Stimulated activated effector memory CD8-positive, alpha-beta T cell treated with anti-CD3 and anti-CD28 coated beads, Interleukin-12 subunit alpha, Interleukin-12 subunit beta, amount 100 ng/mL, for 72 hours (primary cell): ENCODE measurements at regions not wholly inside any gene's neighbourhood (a gene's known extent, or its start where the extent isn't known, plus 50 kb on each side); places are given as distances from the start of the nearest gene placed in this dataset.

Source experiments
- ATAC-seq: fragments of 150-1000 bp; cut with Tn5 transposase; 2 replicates; pipeline ENCODE4 v1.10.0; 2021
- DNase-seq, 2 donors: peaks; one replicate each; pipeline ENCODE4 v3.0.0; 2021 to 2022; ENCODE audit warnings: low spot score in 2 of 2
- H3K27ac Mint-ChIP-seq: one replicate; pipeline ENCODE4 v1.8.0; 2022; ENCODE audit warnings: mild to moderate bottlenecking, mixed read lengths
- H3K36me3 Mint-ChIP-seq: one replicate; pipeline ENCODE4 v1.8.0; 2022; ENCODE audit warnings: mild to moderate bottlenecking, mixed read lengths
- H3K4me1 Mint-ChIP-seq: one replicate; pipeline ENCODE4 v1.8.0; 2022; ENCODE audit warnings: mixed read lengths
- H3K4me3 Mint-ChIP-seq: one replicate; pipeline ENCODE4 v1.8.0; 2022; ENCODE audit warnings: mild to moderate bottlenecking, mixed read lengths
- H3K9me3 Mint-ChIP-seq: one replicate; pipeline ENCODE4 v1.8.0; 2022; ENCODE audit warnings: mixed read lengths

DNA sequence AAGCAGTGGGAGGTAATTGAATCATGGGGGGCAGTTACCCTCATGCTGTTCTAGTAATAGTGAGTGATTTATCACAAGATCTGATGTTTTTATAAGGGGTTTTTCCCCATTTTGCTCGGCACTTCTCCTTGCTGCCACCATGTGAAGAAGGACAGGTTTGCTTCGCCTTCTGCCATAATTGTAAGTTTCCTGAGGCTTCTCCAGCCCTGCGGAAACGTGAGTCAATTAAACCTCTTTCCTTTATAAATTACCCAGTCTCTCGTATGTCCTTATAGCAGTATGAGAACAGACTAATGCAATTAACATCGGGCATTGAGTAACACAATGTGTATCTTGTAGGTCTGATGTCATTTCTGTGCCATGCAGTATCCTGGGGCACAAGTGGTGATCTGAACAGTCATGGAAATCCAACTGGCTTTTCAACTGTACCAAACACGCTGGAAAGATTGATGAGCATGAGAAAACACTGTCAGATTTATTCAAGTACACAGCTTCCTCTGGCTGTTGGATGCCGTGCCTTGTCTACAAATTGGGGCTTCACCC is 208.6 kb upstream of the KIAA1217 start:
- Mint-ChIP-seq H3K36me3 (no peaks in the 10 kb centered on the region), H3K4me3 (no peak overlapping the region)

DNA sequence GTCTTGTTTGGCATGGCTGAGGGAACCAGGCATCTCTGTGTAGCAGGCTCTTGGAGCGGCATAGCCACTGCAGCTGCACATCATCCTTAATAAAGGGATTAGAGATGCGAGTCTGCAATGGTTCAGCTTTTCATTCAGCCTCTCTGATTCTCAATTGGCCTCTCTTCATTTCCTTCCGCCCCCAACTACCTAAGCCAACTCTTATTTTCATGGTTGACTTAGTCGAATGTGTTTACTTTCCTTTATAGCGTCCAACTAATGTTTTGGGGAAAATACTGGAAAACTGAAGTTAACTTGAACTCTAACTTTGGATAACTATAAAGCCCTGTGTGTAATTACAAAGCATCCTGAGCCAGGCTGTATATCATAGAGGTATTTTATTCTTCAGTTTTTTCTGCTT is 202.2 kb upstream of the KIAA1217 start:
- Mint-ChIP-seq H3K9me3 (peaks cover 4% of the 10 kb centered on the region), H3K27ac (no peak overlapping the region)

More for the DNA sequence above, 208.6 kb upstream of the KIAA1217 start:
- DNase-seq, result no peak
- Mint-ChIP-seq H3K9me3 (no peaks in the 10 kb centered on the region), H3K4me1 (no peaks in the 10 kb centered on the region), H3K27ac (no peak overlapping the region)
- ATAC-seq, result no peak

DNA sequence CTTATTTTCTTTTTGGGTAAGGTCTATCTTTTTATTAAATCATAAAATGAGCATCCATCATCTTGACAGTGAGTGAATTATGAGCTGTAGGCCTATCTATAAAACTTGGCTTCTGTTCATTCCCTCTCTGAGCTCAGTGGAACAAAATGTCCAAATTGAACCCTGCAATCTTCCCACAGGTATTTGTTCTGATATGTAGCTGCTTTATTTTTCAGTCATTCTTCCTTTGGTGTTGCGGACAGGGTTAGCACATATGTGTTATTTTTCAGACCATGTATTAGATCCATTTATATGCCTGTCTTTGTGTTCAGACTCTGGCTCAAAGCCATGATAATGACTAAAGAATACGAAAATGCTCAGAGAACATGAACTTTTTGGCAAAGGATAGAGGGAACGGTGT is 201.6 kb upstream of the KIAA1217 start:
- Mint-ChIP-seq H3K4me1 (no peaks in the 10 kb centered on the region), H3K4me3 (no peak overlapping the region), H3K36me3 (no peaks in the 10 kb centered on the region), H3K9me3 (peaks cover 4% of the 10 kb centered on the region), H3K27ac (no peak overlapping the region)
- ATAC-seq, result no peak
- no peak for DNase-seq

More for the DNA sequence above, 202.2 kb upstream of the KIAA1217 start:
- ATAC-seq (no peak), DNase-seq (no peak)
- no peak overlapping the region for H3K4me3 Mint-ChIP-seq
- no peaks in the 10 kb centered on the region for H3K36me3 Mint-ChIP-seq
- H3K4me1 Mint-ChIP-seq, result no peaks in the 10 kb centered on the region

DNA sequence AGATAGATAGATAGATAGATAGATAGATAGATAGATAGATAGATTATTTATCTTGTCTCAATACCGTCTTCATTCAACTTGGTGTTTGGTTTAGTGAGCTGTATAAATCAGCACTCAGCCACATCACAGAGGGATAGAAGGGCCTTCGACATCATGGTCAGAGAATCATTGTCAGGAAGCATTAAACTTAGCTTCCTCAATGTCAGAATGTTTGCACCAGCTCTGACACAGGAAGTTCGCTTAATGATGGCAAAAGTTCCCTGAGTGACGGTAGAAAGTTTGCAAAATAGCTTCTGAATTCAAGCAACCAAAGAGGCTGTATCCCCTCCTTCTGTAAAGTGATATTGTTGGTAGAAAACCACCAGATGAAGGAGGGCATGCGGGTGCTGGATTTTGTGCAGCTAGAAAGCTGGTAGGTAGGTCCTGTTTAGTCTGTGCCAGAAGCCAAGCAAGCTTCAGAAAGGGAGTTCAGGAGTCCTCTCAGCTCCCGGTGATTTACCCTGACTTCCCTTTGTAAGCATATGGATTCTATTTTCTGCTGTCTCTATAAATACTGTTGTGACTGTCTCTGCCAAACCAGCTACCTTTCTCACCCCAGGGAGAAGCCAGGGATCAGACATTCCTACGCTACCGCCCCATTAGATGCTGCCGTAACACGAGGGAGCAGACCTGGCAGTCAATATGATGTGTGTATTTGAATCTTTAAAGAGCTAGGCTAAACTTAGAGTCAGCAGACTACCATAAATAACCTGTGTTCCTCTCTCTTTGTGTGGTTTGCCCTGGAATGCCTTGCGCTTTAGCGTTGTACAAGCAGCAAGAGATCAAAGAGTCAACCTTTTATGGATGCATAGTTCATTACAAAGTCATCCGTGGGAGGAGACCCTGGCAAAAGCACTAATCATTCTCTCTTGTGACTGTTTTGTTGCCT is 200.5 kb upstream of the KIAA1217 start:
- no peak overlapping the region for H3K27ac Mint-ChIP-seq
- H3K4me1 Mint-ChIP-seq, result no peaks in the 10 kb centered on the region
- DNase-seq (no peak), ATAC-seq (no peak)
- H3K36me3 Mint-ChIP-seq, result no peaks in the 10 kb centered on the region
- H3K9me3 Mint-ChIP-seq, result peaks cover 4% of the 10 kb centered on the region
- H3K4me3 Mint-ChIP-seq, result no peak overlapping the region

DNA sequence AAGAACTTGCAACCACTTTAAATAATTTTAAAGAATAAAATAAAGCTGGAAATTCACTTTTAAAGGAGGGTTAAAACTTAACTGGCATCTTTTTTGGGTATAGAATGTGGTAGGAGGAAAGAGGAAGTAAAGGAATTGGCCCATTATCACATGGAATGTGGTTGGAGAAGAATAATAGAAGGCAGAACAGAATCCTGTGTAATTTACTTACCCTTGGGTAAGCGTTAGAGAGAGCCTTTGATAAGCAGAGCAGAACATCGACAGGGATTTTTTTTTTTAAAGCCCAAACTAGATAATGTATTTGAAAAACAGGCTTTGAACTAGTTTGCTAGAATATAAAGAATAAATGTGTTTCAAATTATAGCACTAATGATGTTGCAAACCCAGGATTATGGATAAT is 199.8 kb upstream of the KIAA1217 start:
- ATAC-seq, result no peak

DNA sequence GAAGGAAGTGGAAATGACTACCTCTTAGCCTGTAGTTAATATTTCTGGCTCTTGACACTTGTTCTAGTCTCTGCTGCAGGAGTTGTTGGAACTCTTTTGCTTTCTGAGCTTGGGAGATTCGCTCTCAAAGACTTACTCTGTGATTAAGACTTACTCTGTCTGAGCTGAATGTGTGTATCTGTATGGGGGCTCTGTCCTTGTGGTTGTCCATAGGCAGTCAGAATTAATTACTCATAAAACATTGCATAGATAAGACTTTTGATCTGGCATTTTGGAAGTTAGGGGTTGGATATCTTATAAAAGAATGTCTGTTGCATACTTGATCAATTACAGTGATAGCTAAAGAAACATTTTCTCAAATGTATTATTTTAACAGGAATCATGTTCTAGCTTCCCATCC is 199.2 kb upstream of the KIAA1217 start:
- no peaks in the 10 kb centered on the region for H3K4me1 Mint-ChIP-seq
- H3K27ac Mint-ChIP-seq, result no peak overlapping the region
- H3K9me3 Mint-ChIP-seq, result peaks cover 4% of the 10 kb centered on the region
- ATAC-seq (no peak), DNase-seq (no peak)
- H3K4me3 Mint-ChIP-seq, result no peak overlapping the region
- H3K36me3 Mint-ChIP-seq, result no peaks in the 10 kb centered on the region

More for the DNA sequence above, 199.8 kb upstream of the KIAA1217 start:
- Mint-ChIP-seq H3K27ac (no peak overlapping the region), H3K4me3 (no peak overlapping the region), H3K4me1 (no peaks in the 10 kb centered on the region), H3K36me3 (no peaks in the 10 kb centered on the region), H3K9me3 (peaks cover 4% of the 10 kb centered on the region)
- no peak for DNase-seq

DNA sequence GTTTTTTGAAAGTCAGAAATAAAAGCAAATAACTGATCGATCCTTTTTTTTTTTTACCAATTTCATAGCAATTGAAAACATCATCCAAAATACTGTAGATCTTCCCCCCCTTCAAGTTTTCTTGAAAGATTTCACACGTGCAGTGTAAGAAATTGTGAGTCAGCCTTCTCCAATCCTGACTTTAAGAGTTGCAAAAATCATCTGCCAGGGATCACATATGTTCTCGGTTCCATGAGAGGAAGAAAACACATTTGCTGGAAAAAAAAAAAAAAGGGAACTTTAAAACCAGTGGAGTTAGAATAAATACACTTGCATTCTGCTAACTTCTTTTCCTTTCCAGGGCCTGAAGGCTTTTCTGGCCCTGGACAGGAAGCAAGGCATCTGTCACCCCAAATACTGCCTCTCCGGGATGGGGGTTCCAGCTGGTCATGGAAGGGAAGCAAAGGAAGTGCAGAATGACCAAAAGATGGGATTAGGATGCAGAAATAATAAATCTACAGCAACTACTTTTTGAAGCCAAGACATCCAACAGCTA is 198.4 kb upstream of the KIAA1217 start:
- Mint-ChIP-seq H3K9me3 (peaks cover 4% of the 10 kb centered on the region), H3K4me3 (no peak overlapping the region), H3K4me1 (no peaks in the 10 kb centered on the region), H3K27ac (no peak overlapping the region), H3K36me3 (no peaks in the 10 kb centered on the region)
- ATAC-seq (no peak), DNase-seq (no peak)

DNA sequence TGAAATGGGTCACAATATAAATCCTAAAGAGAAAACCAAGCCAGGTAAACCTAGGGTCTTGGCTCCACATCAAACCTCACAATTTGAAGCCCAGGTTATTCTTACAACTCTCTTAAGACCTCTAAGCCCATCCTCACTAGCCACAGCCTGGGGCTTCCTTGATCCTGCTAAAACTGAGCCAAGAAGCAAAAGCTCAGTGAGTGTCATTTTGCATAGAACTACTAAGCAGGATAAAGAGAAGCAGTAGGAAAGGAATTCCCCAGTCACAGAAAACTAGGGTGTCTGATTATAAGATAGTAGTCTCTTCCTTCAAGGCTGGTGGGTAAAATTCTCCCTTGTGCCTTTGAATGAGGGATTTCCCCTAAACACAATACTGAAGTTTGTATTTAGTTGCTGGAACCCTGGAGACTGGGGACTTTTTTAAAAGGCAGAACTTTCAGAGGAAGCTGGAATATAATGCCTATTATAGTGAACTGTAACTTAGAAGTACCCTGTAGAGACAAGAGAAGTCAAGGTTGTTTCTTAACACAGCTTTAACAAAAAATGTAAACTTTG is 196.6 kb upstream of the KIAA1217 start:
- Mint-ChIP-seq H3K27ac (no peak overlapping the region), H3K9me3 (peaks cover 2% of the 10 kb centered on the region), H3K36me3 (no peaks in the 10 kb centered on the region), H3K4me3 (no peak overlapping the region), H3K4me1 (no peaks in the 10 kb centered on the region)
- ATAC-seq, result no peak
- no peak for DNase-seq

DNA sequence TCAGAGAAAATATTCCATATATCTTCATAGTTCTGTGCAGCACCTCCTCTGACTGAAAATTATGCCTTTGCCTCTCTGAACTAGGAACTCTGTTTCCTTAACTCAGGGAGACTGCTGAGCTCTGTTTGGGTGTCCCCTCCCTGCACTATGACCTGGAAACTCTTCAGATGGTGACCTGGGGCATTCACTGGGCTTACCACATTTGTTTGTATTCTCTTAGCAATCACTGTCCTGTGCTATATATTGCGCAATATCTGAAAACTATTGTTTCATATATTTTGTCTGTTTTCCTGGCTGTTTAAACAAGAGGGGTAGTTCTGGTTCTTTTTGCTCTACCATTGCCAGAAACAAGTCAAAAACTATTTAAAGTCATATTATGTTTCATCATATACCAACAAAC is 181.8 kb upstream of the KIAA1217 start:
- DNase-seq, result no peak
- peaks cover 4% of the 10 kb centered on the region for H3K9me3 Mint-ChIP-seq
- no peak for ATAC-seq
- H3K4me1 Mint-ChIP-seq, result no peaks in the 10 kb centered on the region
- H3K4me3 Mint-ChIP-seq, result no peak overlapping the region
- H3K36me3 Mint-ChIP-seq, result no peaks in the 10 kb centered on the region
- H3K27ac Mint-ChIP-seq, result no peak overlapping the region

DNA sequence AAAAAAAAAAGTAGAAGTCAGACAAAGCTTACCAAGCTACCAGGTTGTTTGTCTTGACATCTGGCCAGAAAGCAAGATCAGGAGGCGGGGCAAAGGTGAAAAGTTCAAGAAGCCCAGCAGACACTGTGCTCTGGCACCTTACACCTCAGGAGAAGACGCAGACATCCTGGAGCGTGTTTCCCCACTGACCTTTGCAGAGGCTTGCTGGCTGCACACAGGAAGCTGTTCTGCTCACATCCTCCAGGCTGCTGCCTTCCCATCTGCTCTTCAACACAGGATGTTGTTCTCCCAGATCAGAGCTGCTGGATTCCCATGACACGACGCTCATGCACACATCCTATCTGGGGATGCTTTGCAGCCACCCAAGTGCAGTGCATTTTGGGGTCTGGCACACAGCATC is 174.4 kb upstream of the KIAA1217 start:
- no peak overlapping the region for H3K4me3 Mint-ChIP-seq
- DNase-seq (no peak), ATAC-seq (no peak)
- no peaks in the 10 kb centered on the region for H3K36me3 Mint-ChIP-seq
- peaks cover 9% of the 10 kb centered on the region for H3K9me3 Mint-ChIP-seq
- no peaks in the 10 kb centered on the region for H3K4me1 Mint-ChIP-seq
- no peak overlapping the region for H3K27ac Mint-ChIP-seq

DNA sequence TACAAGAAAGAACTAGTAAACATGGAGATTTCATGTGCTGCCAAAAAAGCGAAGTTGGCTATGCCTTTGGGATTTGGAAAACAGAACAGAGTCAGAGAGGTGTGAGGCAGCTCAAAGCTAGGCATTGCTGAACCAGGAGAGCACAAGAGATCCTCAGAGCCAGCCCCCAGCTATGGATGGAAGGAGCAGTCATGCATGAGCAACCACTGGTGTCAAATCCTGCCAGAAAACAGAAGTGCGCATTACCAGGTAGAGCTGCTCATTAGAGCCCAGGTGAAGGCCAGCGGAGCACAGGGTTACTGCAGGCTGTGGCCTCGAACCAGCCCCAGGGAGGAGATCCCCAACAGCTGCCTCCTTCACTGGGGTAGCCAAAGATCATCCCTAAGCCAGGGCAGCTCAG is 173.2 kb upstream of the KIAA1217 start:
- Mint-ChIP-seq H3K36me3 (no peaks in the 10 kb centered on the region), H3K4me3 (no peak overlapping the region), H3K27ac (no peak overlapping the region), H3K4me1 (no peaks in the 10 kb centered on the region), H3K9me3 (peaks cover 9% of the 10 kb centered on the region)
- DNase-seq, result no peak
- ATAC-seq, result no peak

DNA sequence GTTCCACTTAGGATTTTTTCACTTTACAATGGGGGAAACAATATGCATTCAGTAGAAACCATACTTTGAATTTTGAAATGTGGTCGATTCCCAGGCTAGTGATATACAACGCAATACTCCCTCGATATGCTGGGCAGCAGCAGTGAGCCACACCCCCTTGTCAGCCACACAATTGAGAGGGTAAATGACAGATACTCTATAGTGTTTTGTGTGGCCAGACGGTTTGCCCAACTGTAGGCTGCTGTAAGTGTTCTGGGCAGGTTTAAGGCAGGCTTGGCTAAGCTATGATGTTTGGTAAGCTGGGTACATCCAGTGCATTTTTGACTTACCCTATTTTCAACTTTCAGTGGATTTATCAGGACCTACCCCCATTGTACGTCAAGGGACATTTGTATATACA is 169.6 kb upstream of the KIAA1217 start:
- Mint-ChIP-seq H3K9me3 (peaks cover 9% of the 10 kb centered on the region), H3K27ac (no peak overlapping the region), H3K4me3 (no peak overlapping the region), H3K36me3 (no peaks in the 10 kb centered on the region), H3K4me1 (no peaks in the 10 kb centered on the region)
- DNase-seq (no peak), ATAC-seq (no peak)

DNA sequence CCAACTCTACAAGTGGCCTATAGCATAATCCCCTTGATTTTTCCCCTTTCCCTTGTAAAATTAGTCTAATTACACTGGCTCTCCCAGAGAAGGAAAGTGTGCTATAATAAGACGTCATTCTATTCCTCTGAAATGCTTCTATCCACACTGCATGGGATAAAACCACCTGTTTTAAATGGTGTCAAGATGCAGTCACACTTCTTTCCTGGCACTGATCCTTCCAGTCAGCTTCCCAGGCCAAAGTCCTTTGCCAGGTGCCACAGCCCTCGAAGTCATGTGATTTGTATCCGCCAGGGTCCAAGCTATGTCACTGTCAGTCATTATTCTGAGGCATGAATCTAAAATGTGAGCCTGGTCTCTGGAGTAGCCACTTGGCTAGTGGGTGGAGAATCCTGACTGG is 169.0 kb upstream of the KIAA1217 start:
- H3K4me1 Mint-ChIP-seq, result no peaks in the 10 kb centered on the region
- H3K9me3 Mint-ChIP-seq, result peaks cover 10% of the 10 kb centered on the region
- H3K4me3 Mint-ChIP-seq, result no peak overlapping the region
- H3K27ac Mint-ChIP-seq, result no peak overlapping the region
- ATAC-seq, result no peak
- no peak for DNase-seq
- H3K36me3 Mint-ChIP-seq, result no peaks in the 10 kb centered on the region

DNA sequence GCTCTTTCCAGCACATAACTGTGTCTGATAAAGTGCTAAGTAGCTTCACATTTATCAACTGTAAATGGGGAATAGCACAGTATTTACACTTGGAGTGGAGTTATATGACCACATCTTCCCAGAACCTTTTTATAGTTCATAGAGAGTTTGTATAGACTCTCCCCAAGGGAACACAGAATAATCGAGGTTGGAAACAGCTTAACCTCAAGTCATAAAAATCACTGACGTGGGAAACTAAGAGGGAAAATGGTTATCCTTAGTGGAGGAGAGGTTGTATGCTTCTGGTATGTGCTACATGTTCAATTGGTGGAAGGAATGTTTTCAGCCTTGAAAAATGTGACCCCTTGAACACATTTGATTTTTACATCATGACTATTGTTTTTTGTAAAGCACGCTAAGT is 167.9 kb upstream of the KIAA1217 start:
- Mint-ChIP-seq H3K27ac (no peak overlapping the region), H3K4me1 (no peaks in the 10 kb centered on the region), H3K4me3 (no peak overlapping the region), H3K36me3 (no peaks in the 10 kb centered on the region), H3K9me3 (peaks cover 13% of the 10 kb centered on the region)
- no peak for DNase-seq
- ATAC-seq, result no peak

DNA sequence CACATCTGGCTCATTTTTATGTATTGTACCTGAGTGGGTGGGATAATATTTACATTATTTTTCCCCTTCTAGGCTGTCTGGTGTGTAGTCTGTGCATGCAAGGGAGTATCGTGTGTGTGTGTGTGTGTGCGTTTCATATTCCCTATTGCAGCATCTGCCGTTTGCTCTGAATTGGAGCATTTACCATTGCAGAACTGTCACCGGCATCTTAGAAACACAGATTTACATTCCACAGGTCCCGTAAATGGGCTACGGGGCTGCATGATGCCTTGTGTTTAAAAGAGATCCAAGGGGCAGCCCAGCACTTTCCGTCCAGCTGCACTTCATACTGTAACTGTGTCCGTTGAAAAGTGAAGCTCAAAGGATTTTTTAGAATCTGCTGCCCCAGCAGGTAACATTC is 167.1 kb upstream of the KIAA1217 start:
- Mint-ChIP-seq H3K4me1 (no peaks in the 10 kb centered on the region), H3K27ac (no peak overlapping the region), H3K4me3 (no peak overlapping the region), H3K9me3 (peaks cover 12% of the 10 kb centered on the region), H3K36me3 (no peaks in the 10 kb centered on the region)
- ATAC-seq, result no peak
- DNase-seq, result no peak

DNA sequence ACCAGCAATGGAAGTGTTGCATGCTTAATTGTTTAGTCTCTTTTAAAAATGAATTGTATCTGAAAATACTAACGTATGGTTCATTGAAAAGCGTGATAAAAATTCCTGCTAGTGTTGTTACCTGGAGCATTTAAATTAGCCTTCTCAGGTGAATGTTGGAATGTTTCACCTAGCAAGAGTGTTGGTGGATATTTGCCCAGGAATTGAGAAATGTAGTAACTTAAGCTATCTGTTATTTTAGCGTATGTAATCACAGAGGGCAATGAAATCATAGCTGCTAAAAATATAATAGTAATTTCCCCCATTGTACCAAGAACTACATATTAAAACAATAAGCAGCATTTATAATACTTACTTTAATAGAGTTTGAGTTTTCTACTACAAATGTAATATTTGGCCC is 166.1 kb upstream of the KIAA1217 start:
- no peaks in the 10 kb centered on the region for H3K36me3 Mint-ChIP-seq
- peaks cover 12% of the 10 kb centered on the region for H3K9me3 Mint-ChIP-seq
- H3K4me1 Mint-ChIP-seq, result no peaks in the 10 kb centered on the region
- ATAC-seq (no peak), DNase-seq (no peak)
- no peak overlapping the region for H3K4me3 Mint-ChIP-seq
- H3K27ac Mint-ChIP-seq, result no peak overlapping the region
